BJ (cell line): ENCODE measurements at regions not wholly inside any gene's neighbourhood (a gene's known extent, or its start where the extent isn't known, plus 50 kb on each side); places are given as distances from the start of the nearest gene placed in this dataset.

Experiments used
- CTCF ChIA-PET: fragments of 350-600 bp; formaldehyde crosslinking; extraction: SDS; loops from one replicate; lab custom pipeline; 2021; ENCODE audit warnings: antibody characterized with exemption, inconsistent platforms; lab: Yijun Ruan, JAX
- POLR2A ChIA-PET: fragments of 300-600 bp; sonication (Branson Sonifier 250); formaldehyde crosslinking; extraction: SDS; loops from one replicate; lab custom pipeline; 2021; ENCODE audit warnings: antibody characterized with exemption; lab: Charles Lee
- DNase-seq: peaks from one replicate; pipeline ENCODE4 v3.0.0-alpha.2; 2011; ENCODE audit warnings: low read depth
- H3K27me3 ChIP-seq: 2 replicates; pipeline ENCODE4 v1.6.0; 2011; ENCODE audit warnings: low read length; ENCODE audit not compliant: control insufficient read depth, insufficient read depth
- H3K36me3 ChIP-seq: 2 replicates; pipeline ENCODE4 v1.5.1; 2011; ENCODE audit warnings: low read length; ENCODE audit not compliant: control insufficient read depth, insufficient read depth
- H3K4me3 ChIP-seq: 2 replicates; pipeline ENCODE4 v1.5.1; 2011; ENCODE audit warnings: low read depth, mild to moderate bottlenecking, control low read depth, low read length
- TF ChIP-seq, protein P1 (sequence below): IDR thresholded peaks from 2 replicates; pipeline ENCODE4 v1.5.1; 2011; ENCODE audit warnings: low read depth, mild to moderate bottlenecking, control low read depth, inconsistent platforms, low read length, moderate library complexity; ENCODE audit not compliant: insufficient read depth

DNA sequence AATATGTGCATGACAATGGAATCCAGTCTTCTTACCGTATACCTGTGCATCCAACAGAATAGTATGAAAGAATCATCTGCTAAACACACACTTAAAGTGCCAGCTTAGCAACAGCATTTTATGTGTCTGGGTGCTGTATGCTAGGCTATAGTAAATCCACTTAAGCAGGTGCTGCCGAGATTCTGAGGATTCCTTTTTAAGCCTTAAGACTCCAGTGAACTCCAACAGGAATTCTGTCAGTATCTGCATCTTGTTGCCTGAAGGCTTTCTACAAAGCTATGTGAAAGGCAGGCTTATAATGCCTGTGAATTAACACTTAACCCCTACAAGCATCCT, 1076.4 kb upstream of the PABPC4L start:
- ChIA-PET CTCF (interaction anchor here (0.6 kb wide), 2 partner anchors 154 to 182 kb away, joined by 3 read pairs; no protein-coding TSS in a partner anchor), POLR2A (no interaction called here)
- TF ChIP-seq, protein P1, sequence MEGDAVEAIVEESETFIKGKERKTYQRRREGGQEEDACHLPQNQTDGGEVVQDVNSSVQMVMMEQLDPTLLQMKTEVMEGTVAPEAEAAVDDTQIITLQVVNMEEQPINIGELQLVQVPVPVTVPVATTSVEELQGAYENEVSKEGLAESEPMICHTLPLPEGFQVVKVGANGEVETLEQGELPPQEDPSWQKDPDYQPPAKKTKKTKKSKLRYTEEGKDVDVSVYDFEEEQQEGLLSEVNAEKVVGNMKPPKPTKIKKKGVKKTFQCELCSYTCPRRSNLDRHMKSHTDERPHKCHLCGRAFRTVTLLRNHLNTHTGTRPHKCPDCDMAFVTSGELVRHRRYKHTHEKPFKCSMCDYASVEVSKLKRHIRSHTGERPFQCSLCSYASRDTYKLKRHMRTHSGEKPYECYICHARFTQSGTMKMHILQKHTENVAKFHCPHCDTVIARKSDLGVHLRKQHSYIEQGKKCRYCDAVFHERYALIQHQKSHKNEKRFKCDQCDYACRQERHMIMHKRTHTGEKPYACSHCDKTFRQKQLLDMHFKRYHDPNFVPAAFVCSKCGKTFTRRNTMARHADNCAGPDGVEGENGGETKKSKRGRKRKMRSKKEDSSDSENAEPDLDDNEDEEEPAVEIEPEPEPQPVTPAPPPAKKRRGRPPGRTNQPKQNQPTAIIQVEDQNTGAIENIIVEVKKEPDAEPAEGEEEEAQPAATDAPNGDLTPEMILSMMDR = no peak
- no peaks in the 10 kb centered on the region for H3K27me3 ChIP-seq
- no peak for DNase-seq
- no peaks in the 10 kb centered on the region for H3K36me3 ChIP-seq
- H3K4me3 ChIP-seq = no peak overlapping the region

- no peak overlapping the region for H3K4me3 ChIP-seq
- H3K27me3 ChIP-seq = no peaks in the 10 kb centered on the region
- CTCF ChIA-PET = interaction anchor here (0.6 kb wide), 1 partner anchor 155 kb away, joined by 3 read pairs; no protein-coding TSS in a partner anchor
- no peaks in the 10 kb centered on the region for H3K36me3 ChIP-seq
- POLR2A ChIA-PET = no interaction called here
- DNase-seq = no peak
- TF ChIP-seq, protein P1 = no peak
Observed at GRCh38 chr4:135277068-135277979, 1075.7 kb upstream of the PABPC4L start.

DNA sequence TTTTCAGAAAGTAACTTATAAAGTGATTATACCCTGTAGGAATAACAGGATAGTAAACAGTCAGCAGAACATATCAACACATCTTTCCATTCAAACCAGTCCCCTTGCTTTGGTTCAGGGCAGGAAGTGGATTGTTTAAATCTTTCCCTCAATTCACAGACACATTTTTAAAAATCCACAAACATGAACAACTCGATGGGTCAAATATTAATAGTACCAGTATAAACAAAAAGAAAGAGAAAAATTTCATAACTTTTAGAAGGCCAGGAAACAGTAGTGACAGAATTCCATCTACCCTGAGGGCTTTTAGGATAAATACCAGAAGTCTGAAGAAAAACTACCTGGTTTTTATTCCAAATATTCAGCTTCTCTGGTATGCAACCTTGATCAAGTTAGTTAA, 1072.8 kb upstream of the PABPC4L start:
- H3K36me3 ChIP-seq = no peaks in the 10 kb centered on the region
- ChIA-PET CTCF (no interaction called here), POLR2A (no interaction called here)
- no peak overlapping the region for H3K4me3 ChIP-seq
- no peak for DNase-seq
- no peaks in the 10 kb centered on the region for H3K27me3 ChIP-seq
- TF ChIP-seq, protein P1 = no peak

DNA sequence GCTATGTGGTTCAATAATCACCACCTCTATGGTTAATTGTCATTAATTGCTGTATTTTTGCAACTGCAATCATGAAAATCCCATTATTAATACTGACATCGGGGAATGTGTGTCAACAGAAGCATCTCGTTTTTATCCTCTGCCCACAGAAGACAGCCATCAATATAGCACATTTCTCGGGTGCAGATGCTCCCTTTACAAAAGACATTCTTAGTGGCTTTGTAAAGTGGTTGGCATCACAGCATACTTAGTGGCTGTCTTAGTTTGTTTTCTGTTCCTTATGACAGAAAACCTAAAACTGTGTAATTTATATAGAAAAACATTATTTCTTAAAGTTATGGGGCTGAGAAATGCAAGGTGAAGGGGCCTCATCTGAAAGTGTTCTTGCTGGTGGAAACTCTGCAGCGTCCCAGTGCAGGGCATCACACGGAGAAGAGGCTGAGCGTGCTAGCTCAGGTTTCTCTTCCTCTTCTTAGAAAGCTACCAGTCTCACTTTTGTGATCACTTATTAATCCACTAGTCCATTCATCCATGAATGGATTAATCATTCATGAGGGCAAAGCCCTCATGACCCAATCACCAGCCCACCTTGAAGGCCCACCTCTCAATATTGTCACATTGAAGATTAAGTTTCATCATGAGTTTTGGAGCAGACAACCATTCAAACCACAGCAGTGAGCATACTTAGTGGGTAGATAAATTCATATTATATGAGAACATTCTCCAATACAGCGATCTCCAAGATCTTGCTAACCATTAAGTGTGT, 1067.7 kb upstream of the PABPC4L start:
- ChIA-PET CTCF (no interaction called here), POLR2A (no interaction called here)
- Histone ChIP-seq H3K36me3 (no peaks in the 10 kb centered on the region), H3K27me3 (no peaks in the 10 kb centered on the region), H3K4me3 (no peak overlapping the region)
- no peak for DNase-seq
- TF ChIP-seq, protein P1 = no peak

- POLR2A ChIA-PET = no interaction called here
Observed at GRCh38 chr4:135268369-135268768, 1066.8 kb upstream of the PABPC4L start.

More at GRCh38 chr4:135268369-135268768, 1066.8 kb upstream of the PABPC4L start:
- CTCF ChIA-PET = no interaction called here
- Histone ChIP-seq H3K27me3 (no peaks in the 10 kb centered on the region), H3K4me3 (no peak overlapping the region), H3K36me3 (no peaks in the 10 kb centered on the region)
- TF ChIP-seq, protein P1 = no peak
- DNase-seq = no peak
